NCI-H2029 treated with DMSO at 0.1 percent for 48 hours (cell line): ENCODE measurements at regions not wholly inside any gene's neighbourhood (a gene's known extent, or its start where the extent isn't known, plus 50 kb on each side); places are given as distances from the start of the nearest gene placed in this dataset.

ENCODE experiments used
- DNase-seq: peaks from one replicate; lab custom pipeline; 2025; lab: John Stamatoyannopoulos, UW

GRCh38 chr2:38171208-38171855 is 95.4 kb upstream of the CYP1B1 start:
- DNase-seq: no peak

GRCh38 chr2:38170733-38171132 is 94.8 kb upstream of the CYP1B1 start:
- no peak for DNase-seq

- DNase-seq: no peak
Observed at GRCh38 chr2:38170067-38170466, 94.1 kb upstream of the CYP1B1 start.

- DNase-seq: no peak
Observed at GRCh38 chr2:38168710-38169480, 92.9 kb upstream of the CYP1B1 start.

- no peak for DNase-seq
Observed at GRCh38 chr2:38167968-38168350, 92.0 kb upstream of the CYP1B1 start.

GRCh38 chr2:38165698-38166097 is 89.7 kb upstream of the CYP1B1 start:
- DNase-seq: no peak

GRCh38 chr2:38164881-38165280 is 88.9 kb upstream of the CYP1B1 start:
- DNase-seq: no peak

GRCh38 chr2:38163579-38163978 is 87.6 kb upstream of the CYP1B1 start:
- DNase-seq: no peak

GRCh38 chr2:38163006-38163405 is 87.1 kb upstream of the CYP1B1 start:
- no peak for DNase-seq

GRCh38 chr2:38160516-38160915 is 84.6 kb upstream of the CYP1B1 start:
- no peak for DNase-seq

GRCh38 chr2:38159597-38159996 is 83.6 kb upstream of the CYP1B1 start:
- DNase-seq: no peak

GRCh38 chr2:38159191-38159590 is 83.2 kb upstream of the CYP1B1 start:
- no peak for DNase-seq

GRCh38 chr2:38158378-38159118 is 82.6 kb upstream of the CYP1B1 start:
- no peak for DNase-seq

- DNase-seq: no peak
Observed at GRCh38 chr2:38156436-38156835, 80.5 kb upstream of the CYP1B1 start.

GRCh38 chr2:38155015-38155414 is 79.1 kb upstream of the CYP1B1 start:
- DNase-seq: no peak

- DNase-seq: no peak
Observed at GRCh38 chr2:38154395-38154794, 78.4 kb upstream of the CYP1B1 start.

- DNase-seq: no peak
Observed at GRCh38 chr2:38153476-38154135, 77.7 kb upstream of the CYP1B1 start.

GRCh38 chr2:38152913-38153312 is 77.0 kb upstream of the CYP1B1 start:
- DNase-seq: no peak

GRCh38 chr2:38152035-38152434 is 76.1 kb upstream of the CYP1B1 start:
- DNase-seq: no peak

- no peak for DNase-seq
Observed at GRCh38 chr2:38149531-38149930, 73.6 kb upstream of the CYP1B1 start.

- no peak for DNase-seq
Observed at GRCh38 chr2:38148501-38148900, 72.5 kb upstream of the CYP1B1 start.

GRCh38 chr2:38147333-38148121 is 71.6 kb upstream of the CYP1B1 start:
- no peak for DNase-seq
